ENCODE measurements at regions not wholly inside any gene's neighbourhood (a gene's known extent, or its start where the extent isn't known, plus 50 kb on each side); places are given as distances from the start of the nearest gene placed in this dataset.

DNA sequence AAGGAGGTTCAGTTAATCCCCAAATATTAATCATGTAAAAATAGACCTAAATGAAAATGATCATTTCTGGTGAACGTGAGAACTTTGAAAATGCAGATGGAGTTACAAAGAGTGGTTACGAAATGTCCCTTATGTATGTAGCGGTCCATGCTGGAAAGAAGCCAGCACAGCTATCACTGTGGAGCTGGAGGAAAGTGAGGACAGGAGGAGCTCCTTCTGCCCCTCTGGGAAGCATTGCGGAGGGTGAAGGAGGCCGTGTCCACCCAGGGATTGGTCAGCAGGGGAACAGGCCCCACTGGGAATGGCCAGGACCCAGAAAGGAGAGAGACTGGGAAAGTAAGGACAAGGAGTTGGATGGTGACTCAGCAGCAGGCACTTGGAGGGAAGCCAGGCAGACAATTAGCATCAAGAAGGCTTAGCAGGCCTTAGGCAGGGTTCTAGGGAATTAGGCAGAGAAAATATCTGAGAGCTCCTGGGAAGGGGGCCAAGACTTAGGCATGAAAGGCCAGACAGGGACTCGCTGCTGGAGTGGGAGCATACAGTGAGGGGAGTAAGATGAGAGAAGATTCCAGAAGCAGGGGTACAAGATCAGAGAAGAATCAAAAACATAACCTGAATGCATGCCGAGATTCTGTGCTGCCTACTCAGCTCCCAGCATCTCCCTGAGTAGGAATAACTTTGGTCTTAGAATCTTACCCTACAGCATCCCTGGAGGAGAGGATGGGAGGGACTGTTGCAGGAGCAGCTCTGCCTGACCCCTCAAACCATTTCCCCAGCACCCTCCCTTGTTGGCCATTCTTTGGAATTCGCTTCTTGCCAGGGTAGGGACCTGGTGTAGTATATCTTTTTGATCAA, 171.0 kb upstream of the UMPS start:
- peak; percentile 85 for DNase-seq

- peak; percentile 93 for DNase-seq
These were observed 170.2 kb upstream of the UMPS start for GRCh38 chr3:124559846-124560574.

DNA sequence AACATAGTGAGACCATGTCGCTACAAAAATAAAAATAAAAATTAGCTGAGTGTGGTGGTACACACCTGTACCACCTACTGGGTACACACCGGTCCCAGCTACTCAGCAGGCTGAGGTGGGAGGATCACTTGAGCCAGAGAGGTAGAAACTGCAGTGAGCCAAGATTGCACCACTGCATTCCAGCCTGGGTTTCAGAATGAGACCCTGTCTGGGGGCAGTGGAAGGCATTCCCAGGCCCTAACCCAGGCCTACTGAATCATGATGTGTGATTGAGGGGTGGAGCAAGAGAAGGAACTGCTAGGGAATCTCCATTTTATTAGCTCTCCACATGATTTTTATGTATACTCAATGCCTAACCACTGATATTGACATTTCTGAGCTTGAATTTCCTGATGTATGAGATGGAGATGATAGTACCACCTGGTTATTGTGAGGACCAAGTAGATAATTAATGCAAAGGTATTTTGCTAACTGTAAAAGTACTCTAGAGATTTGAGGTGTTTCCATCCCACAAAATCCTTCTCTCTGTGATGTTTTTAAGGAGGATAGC, 169.5 kb upstream of the UMPS start:
- no peak for DNase-seq

DNA sequence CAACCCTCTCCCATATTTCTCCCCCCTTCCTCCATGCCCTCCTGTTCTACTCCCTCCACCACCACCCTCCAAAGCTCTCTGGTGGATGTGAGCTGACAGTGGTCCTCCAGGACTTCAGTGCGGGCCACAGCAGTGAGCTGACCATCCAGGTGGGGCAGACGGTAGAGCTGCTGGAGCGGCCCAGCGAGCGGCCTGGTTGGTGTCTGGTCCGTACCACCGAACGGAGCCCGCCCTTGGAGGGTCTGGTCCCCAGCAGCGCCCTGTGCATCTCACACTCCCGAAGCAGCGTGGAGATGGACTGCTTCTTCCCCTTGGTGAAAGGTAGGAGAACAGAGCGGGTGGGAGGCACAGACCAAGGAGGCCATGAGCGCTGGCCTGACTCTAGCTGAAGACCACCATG, 167.5 kb upstream of the UMPS start:
- DNase-seq: no peak

- no peak for DNase-seq
These were observed 166.9 kb upstream of the UMPS start for GRCh38 chr3:124563376-124563775.

- peak; percentile 95 for DNase-seq
These were observed 165.2 kb upstream of the UMPS start for GRCh38 chr3:124565013-124565412.

- DNase-seq: no peak
These were observed 164.7 kb upstream of the UMPS start for GRCh38 chr3:124565551-124565950.

DNA sequence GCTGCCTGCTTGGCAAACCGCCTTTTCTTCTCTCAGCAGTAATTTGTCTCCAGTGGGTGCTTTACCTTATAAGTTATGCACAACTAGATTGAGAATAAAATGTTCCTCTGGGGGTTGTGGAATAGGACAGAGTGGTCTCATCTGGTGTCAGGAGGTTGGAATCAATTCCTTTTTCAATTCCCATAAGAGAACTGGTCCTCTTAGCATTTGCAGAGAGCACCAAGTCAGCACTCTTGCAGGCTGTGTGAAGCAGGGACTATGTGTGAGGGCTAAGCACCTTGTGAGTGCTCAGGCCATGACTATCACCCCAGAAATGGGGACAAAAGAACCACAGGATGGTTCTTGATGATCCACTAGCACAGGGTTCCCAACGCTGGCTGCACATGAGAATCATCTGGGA, 163.6 kb upstream of the UMPS start:
- DNase-seq: no peak

DNA sequence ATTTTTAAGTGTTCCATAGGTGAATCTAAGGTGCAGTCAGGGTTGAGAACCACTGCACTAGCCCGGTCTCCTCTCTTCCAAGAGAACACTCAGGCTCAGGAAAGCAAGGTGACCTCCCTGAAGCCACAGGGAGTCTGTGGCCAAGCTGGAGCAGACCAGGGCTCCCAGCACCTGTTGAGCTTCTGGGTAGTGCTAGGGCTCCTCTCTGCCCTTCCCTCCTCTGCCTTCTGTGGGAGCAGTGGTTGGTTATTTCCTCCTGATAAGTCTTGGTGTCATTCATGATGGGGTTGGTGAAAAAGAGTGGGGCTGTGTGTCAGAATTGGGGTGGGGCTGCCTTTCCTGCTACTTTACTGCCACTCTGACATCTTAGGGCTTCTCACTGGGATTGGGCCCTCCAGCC, 163.1 kb upstream of the UMPS start:
- DNase-seq: no peak

DNA sequence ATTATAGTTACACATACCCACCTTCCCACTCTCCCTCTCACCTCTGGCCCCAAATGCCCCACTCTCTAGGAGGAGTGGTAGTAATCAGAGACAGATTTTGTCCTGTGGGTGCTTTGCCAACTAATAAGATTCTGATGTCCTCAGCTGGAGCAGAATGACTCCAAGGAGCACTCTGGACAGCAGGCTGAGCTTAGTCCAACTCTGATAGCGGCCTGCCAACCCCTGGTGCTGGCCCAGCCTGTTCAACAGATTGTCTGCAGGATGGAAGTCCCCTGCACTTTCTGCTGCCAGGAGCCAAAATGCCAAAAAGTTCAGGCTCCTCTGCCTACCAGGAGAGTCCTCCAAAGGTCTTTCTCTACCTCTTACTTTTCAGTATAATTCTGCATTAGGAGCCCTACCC, 160.5 kb upstream of the UMPS start:
- no peak for DNase-seq

- no peak for DNase-seq
These were observed 160.0 kb upstream of the UMPS start for GRCh38 chr3:124570232-124570631.

GRCh38 chr3:124572851-124573405, 157.3 kb upstream of the UMPS start:
- DNase-seq: no peak

GRCh38 chr3:124574012-124574411, 156.2 kb upstream of the UMPS start:
- no peak for DNase-seq

DNA sequence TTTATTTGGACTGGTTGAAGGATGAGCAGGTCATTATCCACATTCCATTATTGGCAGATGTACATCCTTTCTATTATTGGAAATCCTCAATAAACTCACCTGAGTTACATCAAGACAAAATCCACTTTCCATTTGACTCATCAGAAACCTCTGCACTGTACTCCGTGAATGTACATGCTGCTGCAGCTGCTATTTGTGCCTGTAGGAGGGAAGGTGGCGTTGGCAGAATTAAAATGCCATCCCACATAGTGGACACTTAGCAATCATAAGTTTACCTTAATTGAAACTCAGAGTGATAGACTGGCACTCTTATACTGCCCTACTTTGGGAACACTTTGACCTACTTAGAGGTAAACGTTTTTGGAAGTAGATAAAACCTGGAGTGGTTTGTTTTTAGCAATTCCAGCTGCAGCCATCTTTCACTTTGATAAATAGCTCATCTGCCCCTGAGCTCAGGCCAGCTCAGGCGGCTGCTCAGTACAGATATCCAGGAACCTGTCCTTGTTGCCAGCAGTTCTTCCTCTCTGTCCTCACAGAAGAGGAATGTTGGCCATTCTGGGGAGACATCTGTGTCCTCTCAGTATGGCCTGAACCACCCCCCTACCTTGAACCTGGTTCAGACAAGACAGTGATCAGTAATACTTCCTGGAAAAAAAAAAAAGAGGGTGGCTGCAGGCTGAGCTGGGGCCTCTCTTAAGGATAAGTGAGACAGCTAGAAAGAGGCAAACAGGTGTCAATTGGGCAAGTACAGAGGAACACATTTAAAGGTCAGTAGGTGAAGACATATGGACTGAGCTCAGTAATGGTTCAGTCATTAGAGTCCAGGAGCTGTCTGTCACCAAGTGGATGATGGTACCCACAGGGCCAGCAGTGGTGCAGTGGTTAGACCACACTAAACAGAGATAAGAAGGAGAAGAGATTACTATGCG, 153.4 kb upstream of the UMPS start:
- DNase-seq: no peak

GRCh38 chr3:124577494-124578167, 152.6 kb upstream of the UMPS start:
- no peak for DNase-seq

GRCh38 chr3:124579641-124580040, 150.6 kb upstream of the UMPS start:
- DNase-seq: no peak

DNA sequence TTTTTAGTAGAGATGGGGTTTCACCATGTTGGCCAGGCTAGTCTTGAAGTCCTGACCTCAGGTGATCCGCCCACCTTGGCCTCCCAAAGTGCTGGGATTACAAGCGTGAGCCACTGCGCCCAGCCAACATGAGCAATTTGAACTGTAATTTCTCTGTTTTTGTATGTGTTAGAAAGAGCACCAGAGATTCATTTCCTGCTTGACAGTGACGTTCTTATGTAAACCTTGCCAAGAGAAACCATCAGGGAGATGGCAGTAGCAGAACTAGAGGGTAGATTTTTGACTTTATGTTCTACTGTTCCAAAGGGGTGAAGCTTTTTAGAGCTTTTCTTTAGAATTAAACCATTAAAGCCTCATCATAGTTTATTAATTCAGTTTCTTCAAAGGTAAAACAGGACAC, 148.1 kb upstream of the UMPS start:
- DNase-seq: no peak

GRCh38 chr3:124582621-124583395, 147.4 kb upstream of the UMPS start:
- no peak for DNase-seq

- DNase-seq: no peak
These were observed 146.1 kb upstream of the UMPS start for GRCh38 chr3:124584245-124584551.

GRCh38 chr3:124584552-124585391, 145.5 kb upstream of the UMPS start:
- peak; percentile 81 for DNase-seq

All from eye (tissue), 1 donor.